ENCODE measurements at regions not wholly inside any gene's neighbourhood (a gene's known extent, or its start where the extent isn't known, plus 50 kb on each side); places are given as distances from the start of the nearest gene placed in this dataset.

DNA sequence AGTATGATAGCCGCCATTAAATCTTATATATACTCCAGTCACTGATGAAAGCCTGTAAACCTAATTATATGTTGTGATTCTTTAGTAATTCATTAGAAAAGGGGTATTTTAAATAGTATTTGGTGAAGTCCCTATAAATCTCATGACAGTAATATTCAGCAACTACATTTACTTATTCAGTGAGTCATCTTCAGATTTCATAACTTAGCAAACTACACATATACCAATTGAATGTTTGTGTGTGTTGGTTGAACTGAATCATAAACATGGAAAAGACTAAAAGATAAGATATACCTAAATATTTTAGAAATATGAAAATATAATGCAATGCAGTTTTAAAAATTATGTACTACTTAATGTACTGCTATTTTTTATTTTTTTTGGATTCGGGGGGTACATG is 1050.4 kb downstream of the MAT2B start:
- DNase-seq, result no peak

- DNase-seq, result no peak
Measured at GRCh38 chr5:164560216-164560615, 1054.8 kb downstream of the MAT2B start.

GRCh38 chr5:164561933-164562872 is 1056.8 kb downstream of the MAT2B start:
- DNase-seq, result no peak

DNA sequence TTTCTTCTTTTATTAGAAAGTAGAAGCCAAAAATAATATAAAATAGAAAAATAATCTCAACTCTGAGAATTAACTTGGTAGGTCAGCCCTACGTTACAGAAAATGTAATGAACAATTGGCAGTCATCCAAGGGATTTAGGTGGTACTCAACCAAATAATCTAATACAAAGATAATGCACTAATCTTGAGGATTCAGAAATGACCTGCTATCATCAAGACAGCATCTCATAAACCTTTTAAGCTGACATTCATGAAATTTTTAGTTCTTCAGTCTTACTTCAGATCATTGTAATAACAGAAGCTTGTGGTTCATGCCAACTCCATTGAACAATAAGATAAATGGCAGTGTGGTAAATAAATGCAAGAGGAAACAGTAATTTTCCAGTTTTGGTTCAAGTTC is 1058.0 kb downstream of the MAT2B start:
- no peak for DNase-seq

GRCh38 chr5:164573397-164573796 is 1068.0 kb downstream of the MAT2B start:
- DNase-seq, result no peak

DNA sequence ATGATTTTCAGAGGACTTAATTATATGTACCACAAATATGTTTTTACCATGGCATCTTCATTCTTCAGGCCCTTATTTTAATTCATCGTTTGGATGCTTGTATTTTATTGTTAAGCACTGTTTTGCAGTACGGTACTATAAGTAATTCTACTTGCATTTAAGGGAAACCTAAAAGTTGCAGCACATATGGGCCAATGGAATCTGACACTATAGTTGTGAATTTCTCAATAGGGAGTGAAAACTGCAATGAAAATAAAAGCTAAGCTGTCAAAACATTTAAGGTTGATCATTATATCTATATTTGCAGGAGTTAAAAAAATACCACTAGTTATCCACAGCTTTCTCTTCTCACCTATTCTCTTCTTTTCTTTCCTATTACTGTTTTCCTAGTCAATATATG is 1071.8 kb downstream of the MAT2B start:
- DNase-seq, result no peak

DNA sequence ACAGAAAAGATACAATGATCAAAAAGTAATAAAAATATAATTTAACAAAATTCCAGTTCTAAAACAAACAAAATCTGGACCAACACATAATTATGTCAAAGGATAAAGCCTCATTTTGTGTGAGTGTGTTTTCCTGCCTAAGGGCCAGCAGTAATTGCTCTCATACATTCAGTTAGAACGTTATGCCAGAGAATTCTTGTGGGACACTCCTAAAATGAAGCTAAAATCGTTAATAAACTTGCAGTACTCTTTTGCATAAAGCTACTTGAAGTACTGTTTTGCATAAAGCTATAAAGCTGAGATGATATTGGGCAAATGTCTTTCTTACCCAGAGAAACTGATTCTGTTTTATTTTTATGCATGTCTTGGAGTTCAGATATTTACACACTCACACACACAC is 1072.3 kb downstream of the MAT2B start:
- no peak for DNase-seq

DNA sequence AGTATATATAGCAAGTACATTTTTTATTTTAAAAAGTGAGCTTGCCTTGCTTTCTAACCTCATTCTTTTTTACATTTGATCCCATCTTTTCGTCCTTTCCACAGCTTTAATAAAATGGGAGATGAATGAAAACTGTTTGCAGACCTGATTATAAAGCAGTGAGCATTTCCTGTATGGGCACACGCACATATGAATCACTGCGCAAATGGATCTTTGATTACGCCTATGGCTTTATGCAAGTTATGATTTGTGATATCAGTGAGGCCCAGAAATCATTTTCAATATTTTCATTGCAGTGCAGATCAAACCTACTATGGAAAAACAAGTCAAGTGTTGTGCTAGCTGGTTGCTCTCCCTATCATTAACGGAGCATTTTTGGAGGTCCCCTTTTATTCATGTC is 1073.0 kb downstream of the MAT2B start:
- DNase-seq, result no peak

- DNase-seq, result no peak
Measured at GRCh38 chr5:164578911-164579310, 1073.5 kb downstream of the MAT2B start.

GRCh38 chr5:164580155-164580554 is 1074.7 kb downstream of the MAT2B start:
- no peak for DNase-seq

- no peak for DNase-seq
Measured at GRCh38 chr5:164581889-164582288, 1076.5 kb downstream of the MAT2B start.

- no peak for DNase-seq
Measured at GRCh38 chr5:164593982-164594381, 1088.6 kb downstream of the MAT2B start.

GRCh38 chr5:164597293-164597900 is 1092.0 kb downstream of the MAT2B start:
- DNase-seq, result no peak

- DNase-seq, result no peak
Measured at GRCh38 chr5:164600274-164600673, 1094.9 kb downstream of the MAT2B start.

- DNase-seq, result no peak
Measured at GRCh38 chr5:164600929-164601535, 1095.6 kb downstream of the MAT2B start.

- no peak for DNase-seq
Measured at GRCh38 chr5:164608507-164608906, 1103.1 kb downstream of the MAT2B start.

- no peak for DNase-seq
Measured at GRCh38 chr5:164610374-164610773, 1105.0 kb downstream of the MAT2B start.

DNA sequence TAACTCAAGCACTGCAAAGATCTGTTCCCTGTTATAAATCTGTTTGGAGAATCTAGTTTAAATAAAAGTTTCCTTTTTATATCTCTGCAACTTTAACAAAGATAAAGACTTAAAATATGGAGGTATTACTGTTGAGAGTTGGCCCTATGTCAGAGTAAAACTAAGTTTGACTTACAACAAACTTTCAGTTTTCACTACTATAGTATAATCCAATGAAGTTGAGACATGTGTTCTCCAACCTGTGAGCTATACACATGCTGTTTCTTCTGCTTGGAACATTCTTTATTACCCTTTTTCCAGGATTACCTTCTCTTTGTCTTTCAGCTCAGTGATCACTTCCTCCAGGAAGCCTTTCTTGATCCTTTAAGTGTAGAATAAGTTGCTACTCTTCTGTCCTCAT is 1109.3 kb downstream of the MAT2B start:
- DNase-seq, result no peak

DNA sequence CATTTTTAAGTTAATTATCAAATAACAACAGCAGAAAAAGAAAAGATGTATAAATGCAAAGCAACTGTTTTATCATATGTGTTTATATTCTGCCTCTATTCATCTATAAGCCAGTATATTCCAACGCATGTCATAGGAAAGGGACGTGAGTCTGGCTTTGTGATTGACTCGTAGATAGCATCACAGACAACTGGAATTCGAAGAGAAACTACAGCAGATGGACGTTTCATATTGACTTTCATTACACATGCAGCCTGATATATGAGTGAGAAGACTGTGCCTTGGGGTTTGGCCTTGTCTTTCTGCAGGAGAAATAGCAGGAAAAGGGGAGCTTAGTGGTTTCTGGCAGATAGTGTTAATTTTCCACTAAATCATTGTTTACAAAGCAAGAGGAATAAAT is 1111.9 kb downstream of the MAT2B start:
- DNase-seq, result no peak

GRCh38 chr5:164627021-164627420 is 1121.6 kb downstream of the MAT2B start:
- no peak for DNase-seq

DNA sequence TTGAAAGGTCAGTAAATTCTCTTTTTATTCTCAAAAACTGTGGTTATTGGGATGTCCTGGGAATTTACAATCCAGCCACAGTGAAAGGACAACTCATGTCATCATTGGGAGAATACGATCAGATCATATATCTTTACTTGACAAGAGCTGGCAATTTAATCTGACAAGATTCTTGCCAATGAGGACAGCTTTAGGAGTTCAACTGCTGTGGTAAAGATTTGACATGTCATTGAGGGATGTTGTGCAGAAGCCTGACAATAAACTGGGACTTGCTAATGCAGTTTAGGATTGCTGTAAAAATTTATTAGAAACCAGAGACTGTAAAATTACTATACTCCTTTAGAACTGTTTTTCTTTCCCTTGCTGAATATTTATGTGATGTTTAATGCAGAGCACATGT is 1131.0 kb downstream of the MAT2B start:
- no peak for DNase-seq

- no peak for DNase-seq
Measured at GRCh38 chr5:164637931-164638521, 1132.6 kb downstream of the MAT2B start.

DNA sequence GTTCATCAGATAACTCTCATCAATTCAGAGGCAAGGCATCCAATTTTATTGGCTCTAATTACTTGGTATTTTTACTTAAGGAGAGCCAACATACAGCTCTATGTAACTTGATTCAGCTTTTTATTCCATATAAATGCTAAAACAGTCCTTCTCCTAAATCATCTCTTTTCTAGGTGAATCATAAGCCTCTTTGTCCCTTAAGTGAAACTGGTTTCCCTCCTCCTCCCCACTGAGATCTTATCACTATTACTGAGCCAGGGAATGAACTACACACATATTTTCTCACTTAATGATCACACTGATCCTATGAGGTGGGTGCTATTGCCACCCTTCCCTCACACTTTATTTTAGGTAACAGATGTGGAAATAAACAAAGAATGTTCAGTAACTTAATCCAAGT is 1143.8 kb downstream of the MAT2B start:
- DNase-seq, result no peak

GRCh38 chr5:164650427-164650826 is 1145.0 kb downstream of the MAT2B start:
- no peak for DNase-seq

All from bone marrow (tissue), 2 donors.